NCI-H446 (cell line): ENCODE measurements at regions not wholly inside any gene's neighbourhood (a gene's known extent, or its start where the extent isn't known, plus 50 kb on each side); places are given as distances from the start of the nearest gene placed in this dataset.
"Not testable (repeated sequence)": the region's sequence is repeated elsewhere in the genome, so short reads cannot be mapped to it uniquely, and the experiment has no call there.

Experiments used
- DNase-seq, 2 experiments: peaks; one replicate each; lab custom pipeline; 2025; lab: John Stamatoyannopoulos, UW

- DNase-seq, result no peak
These were observed 189.5 kb downstream of the ERCC6L2 start for GRCh38 chr9:96064826-96065481.

GRCh38 chr9:96062854-96063253, 187.4 kb downstream of the ERCC6L2 start:
- no peak for DNase-seq

- no peak for DNase-seq
These were observed 186.5 kb downstream of the ERCC6L2 start for GRCh38 chr9:96062031-96062430.

GRCh38 chr9:96061293-96061987, 185.9 kb downstream of the ERCC6L2 start:
- no peak for DNase-seq

GRCh38 chr9:96058218-96058617, 182.7 kb downstream of the ERCC6L2 start:
- no peak for DNase-seq

- DNase-seq, result no peak
These were observed 181.7 kb downstream of the ERCC6L2 start for GRCh38 chr9:96057155-96057554.

GRCh38 chr9:96056226-96056625, 180.7 kb downstream of the ERCC6L2 start:
- DNase-seq, result no peak

- DNase-seq, result not testable (repeated sequence)
These were observed 178.8 kb downstream of the ERCC6L2 start for GRCh38 chr9:96054248-96054647.

- no peak for DNase-seq
These were observed 177.2 kb downstream of the ERCC6L2 start for GRCh38 chr9:96052686-96053085.

GRCh38 chr9:96051423-96051822, 175.9 kb downstream of the ERCC6L2 start:
- DNase-seq, result no peak

- DNase-seq, result no peak
These were observed 175.3 kb downstream of the ERCC6L2 start for GRCh38 chr9:96050861-96051155.

- no peak for DNase-seq
These were observed 174.8 kb downstream of the ERCC6L2 start for GRCh38 chr9:96050048-96050860.

- DNase-seq, result no peak
These were observed 173.7 kb downstream of the ERCC6L2 start for GRCh38 chr9:96048956-96049831.

GRCh38 chr9:96048104-96048955, 172.8 kb downstream of the ERCC6L2 start:
- DNase-seq, result no peak

- no peak for DNase-seq
These were observed 172.2 kb downstream of the ERCC6L2 start for GRCh38 chr9:96047741-96048103.

GRCh38 chr9:96047116-96047639, 171.7 kb downstream of the ERCC6L2 start:
- no peak for DNase-seq

- no peak for DNase-seq
These were observed 170.3 kb downstream of the ERCC6L2 start for GRCh38 chr9:96045811-96046210.

GRCh38 chr9:96044401-96044800, 168.9 kb downstream of the ERCC6L2 start:
- DNase-seq, result no peak

- no peak for DNase-seq
These were observed 165.3 kb downstream of the ERCC6L2 start for GRCh38 chr9:96040591-96041461.

GRCh38 chr9:96038914-96039313, 163.4 kb downstream of the ERCC6L2 start:
- no peak for DNase-seq
